Epithelial cell of proximal tubule (primary cell): ENCODE measurements at regions not wholly inside any gene's neighbourhood (a gene's known extent, or its start where the extent isn't known, plus 50 kb on each side); places are given as distances from the start of the nearest gene placed in this dataset.
"Not testable (repeated sequence)": the region's sequence is repeated elsewhere in the genome, so short reads cannot be mapped to it uniquely, and the experiment has no call there.

Experiments
- DNase-seq: peaks from one replicate; pipeline ENCODE4 v3.0.0-alpha.2; 2011; ENCODE audit warnings: low read depth
- H3K4me3 ChIP-seq: 2 replicates; pipeline ENCODE4 v1.5.1; 2011; ENCODE audit warnings: low read depth, mild to moderate bottlenecking, low read length
- CTCF ChIP-seq: conservative IDR thresholded peaks from 2 replicates; pipeline ENCODE4 v1.5.1; 2012; ENCODE audit warnings: low read depth, mild to moderate bottlenecking, low read length

GRCh38 chr20:48489656-48490055, 338.1 kb downstream of the PREX1 start:
- no peak for DNase-seq
- H3K4me3 ChIP-seq = no peak overlapping the region

GRCh38 chr20:48489046-48489463, 338.7 kb downstream of the PREX1 start:
- no peak for DNase-seq
- no peak for TF ChIP-seq CTCF
- no peak overlapping the region for H3K4me3 ChIP-seq

More at GRCh38 chr20:48489656-48490055, 338.1 kb downstream of the PREX1 start:
- TF ChIP-seq CTCF = no peak

GRCh38 chr20:48488334-48489034, 339.3 kb downstream of the PREX1 start:
- H3K4me3 ChIP-seq, DNase-seq: not testable (repeated sequence)

- no peak for DNase-seq
- no peak overlapping the region for H3K4me3 ChIP-seq
- no peak for TF ChIP-seq CTCF
These were observed 341.7 kb downstream of the PREX1 start for GRCh38 chr20:48486065-48486464.

GRCh38 chr20:48485153-48485552, 342.6 kb downstream of the PREX1 start:
- H3K4me3 ChIP-seq, DNase-seq: not testable (repeated sequence)

GRCh38 chr20:48483334-48484066, 344.3 kb downstream of the PREX1 start:
- TF ChIP-seq CTCF = no peak
- no peak for DNase-seq

GRCh38 chr20:48482790-48483189, 345.0 kb downstream of the PREX1 start:
- TF ChIP-seq CTCF = no peak
- H3K4me3 ChIP-seq = no peak overlapping the region
- no peak for DNase-seq

More at GRCh38 chr20:48483334-48484066, 344.3 kb downstream of the PREX1 start:
- H3K4me3 ChIP-seq = no peak overlapping the region
